HCT116 (cell line): ENCODE measurements at regions not wholly inside any gene's neighbourhood (a gene's known extent, or its start where the extent isn't known, plus 50 kb on each side); places are given as distances from the start of the nearest gene placed in this dataset.

ENCODE experiments used
- ATAC-seq: fragments of 200-7000 bp; cut with Tn5 transposase; 2 replicates; pipeline ENCODE4 v1.9.1; 2020; ENCODE audit warnings: mild to moderate bottlenecking, moderate library complexity
- BruUV-seq: library from RNA; stranded (reverse); fragments of 400-500 nt; replicated peaks from 2 replicates; lab custom pipeline; 2021; lab: Mats Ljungman, UMichigan
- CTCF ChIA-PET: fragments of 300-600 bp; sonication (Branson Sonifier 250); formaldehyde crosslinking; loops from one replicate; lab custom pipeline; 2021; ENCODE audit warnings: antibody characterized with exemption; lab: Charles Lee
- POLR2A ChIA-PET: fragments of 300-600, 350-600 bp; sonication (Branson Sonifier 250); formaldehyde crosslinking; loops from one replicate; lab custom pipeline; 2021; ENCODE audit warnings: antibody characterized with exemption; lab: Charles Lee
- RAD21 ChIA-PET, 2 experiments: fragments of 300-600 bp; sonication (Branson Sonifier 250); formaldehyde crosslinking; loops; one replicate each; lab custom pipeline; 2023; ENCODE audit warnings: low total read pairs in 2 of 2; ENCODE audit not compliant: uncharacterized antibody in 2 of 2, unreplicated experiment in 2 of 2, low non-redundant PET in 1 of 2; lab: Charles Lee
- DNase-seq: peaks from one replicate; pipeline ENCODE4 v3.0.0-alpha.2; 2010; ENCODE audit warnings: low read depth, low spot score
- H2AFZ ChIP-seq: fragments of 200-600 bp; shearing (Covaris generic), sonication (generic); 2 replicates; pipeline ENCODE4 v1.6.1; 2017; ENCODE audit warnings: low read depth, mixed run types, mixed read lengths, antibody characterized with exemption, low read length; ENCODE audit not compliant: poor library complexity, severe bottlenecking
- H3K27ac ChIP-seq: 2 replicates; pipeline ENCODE4 v1.5.1; 2012; ENCODE audit warnings: low read depth, low read length
- H3K27me3 ChIP-seq: fragments of 200-600 bp; sonication (generic); 2 replicates; pipeline ENCODE4 v1.6.1; 2016; ENCODE audit warnings: mixed run types, low read length, mixed read lengths; ENCODE audit not compliant: insufficient read depth
- H3K36me3 ChIP-seq, 2 experiments: fragments of 200-500 bp in 1 of 2; fragments of 200-600 bp in 1 of 2; sonication (Bioruptor generic) in 1 of 2; sonication (generic) in 1 of 2; 2 replicates each; pipeline versions ENCODE4 v1.5.1 to v1.6.1; 2014 to 2016; ENCODE audit warnings: low read length in 2 of 2, inconsistent platforms in 1 of 2, mixed read lengths in 1 of 2, mixed run types in 1 of 2; ENCODE audit not compliant: insufficient read depth in 2 of 2, control insufficient read depth in 1 of 2
- H3K4me1 ChIP-seq, 2 experiments: fragments of 200-600 bp in 1 of 2; sonication (generic) in 1 of 2; 2 replicates each; pipeline versions ENCODE4 v1.5.1 to v1.6.1; 2012 to 2017; ENCODE audit warnings: low read length in 2 of 2, inconsistent platforms in 1 of 2, mild to moderate bottlenecking in 1 of 2, mixed read lengths in 1 of 2, mixed run types in 1 of 2, moderate library complexity in 1 of 2; ENCODE audit not compliant: insufficient read depth in 2 of 2, control insufficient read depth in 1 of 2
- H3K4me2 ChIP-seq: fragments of 200-600 bp; sonication (generic); 2 replicates; pipeline ENCODE4 v1.6.1; 2017; ENCODE audit warnings: mixed run types, low read length, mixed read lengths
- H3K4me3 ChIP-seq, 2 experiments: fragments of 200-600 bp in 1 of 2; sonication (generic) in 1 of 2; replicated peaks in 1 of 2; 2 replicates each; pipeline ENCODE4 v1.5.1; 2011 to 2016; ENCODE audit warnings: low read length in 2 of 2, control low read depth in 1 of 2, low read depth in 1 of 2, mild to moderate bottlenecking in 1 of 2, mixed read lengths in 1 of 2, mixed run types in 1 of 2
- H3K79me2 ChIP-seq: fragments of 200-600 bp; sonication (generic); 2 replicates; pipeline ENCODE4 v1.6.1; 2017; ENCODE audit warnings: mild to moderate bottlenecking, mixed run types, low read length, moderate library complexity, mixed read lengths; ENCODE audit not compliant: insufficient read depth
- H3K9ac ChIP-seq: fragments of 200-600 bp; sonication (generic); 2 replicates; pipeline ENCODE4 v1.6.1; 2016; ENCODE audit warnings: low read length, mixed read lengths
- H3K9me2 ChIP-seq: fragments of 200-600 bp; sonication (generic), shearing (Covaris generic); 2 replicates; pipeline ENCODE4 v1.6.1; 2017; ENCODE audit warnings: mixed run types, mild to moderate bottlenecking, moderate library complexity; ENCODE audit not compliant: insufficient read depth
- H3K9me3 ChIP-seq, 2 experiments: fragments of 200-500 bp in 1 of 2; fragments of 200-600 bp in 1 of 2; sonication (Bioruptor generic) in 1 of 2; sonication (generic) in 1 of 2; 2 replicates each; pipeline ENCODE4 v1.6.1; 2014 to 2017; ENCODE audit warnings: low read length in 2 of 2, mixed read lengths in 2 of 2, inconsistent platforms in 1 of 2, low read depth in 1 of 2, mild to moderate bottlenecking in 1 of 2, mixed run types in 1 of 2, moderate library complexity in 1 of 2; ENCODE audit not compliant: control insufficient read depth in 1 of 2, insufficient read depth in 1 of 2
- H4K20me1 ChIP-seq: fragments of 200-600 bp; sonication (generic), shearing (Covaris generic); 2 replicates; pipeline ENCODE4 v1.6.1; 2017; ENCODE audit warnings: mixed run types, mild to moderate bottlenecking, moderate library complexity; ENCODE audit not compliant: insufficient read depth
- CTCF ChIP-seq, 3 experiments: fragments of 200-600 bp in 1 of 3; sonication (generic) in 1 of 3; IDR thresholded peaks in 2 of 3; conservative IDR thresholded peaks in 1 of 3; 2 replicates each; pipeline ENCODE4 v1.5.1; 2012 to 2017; ENCODE audit warnings: low read depth in 2 of 3, low read length in 2 of 3, antibody characterized with exemption in 1 of 3, borderline replicate concordance in 1 of 3, control low read depth in 1 of 3, mild to moderate bottlenecking in 1 of 3, mixed read lengths in 1 of 3, mixed run types in 1 of 3, moderate library complexity in 1 of 3; ENCODE audit not compliant: insufficient read depth in 1 of 3
- ELF1 ChIP-seq: IDR thresholded peaks from 2 replicates; pipeline ENCODE4 v1.6.1; 2012; ENCODE audit warnings: low read depth, borderline replicate concordance
- EZH2phosphoT487 ChIP-seq: fragments of 200-600 bp; IDR thresholded peaks from 2 replicates; pipeline ENCODE4 v1.6.1; 2018; ENCODE audit warnings: antibody characterized with exemption, borderline replicate concordance
- RAD21 ChIP-seq: IDR thresholded peaks from 2 replicates; pipeline ENCODE4 v1.6.1; 2012; ENCODE audit warnings: low read depth, mild to moderate bottlenecking
- TCF7L2 ChIP-seq: IDR thresholded peaks from 2 replicates; pipeline ENCODE4 v1.7.0; 2011; ENCODE audit warnings: borderline replicate concordance, inconsistent platforms; ENCODE audit not compliant: insufficient read depth, insufficient read length; ENCODE audit errors: extremely low read depth
- ZNF274 ChIP-seq: fragments of 200-500 bp; sonication (Bioruptor generic); IDR thresholded peaks from 2 replicates; pipeline ENCODE4 v1.6.1; 2014; ENCODE audit warnings: mild to moderate bottlenecking, low read depth, low read length, inconsistent platforms
- intact Hi-C: fragments of 100-400 bp; cut with micrococcal nuclease; formaldehyde crosslinking; loops from 2 replicates; pipeline ENCODE4 v1.10.0; 2022

DNA sequence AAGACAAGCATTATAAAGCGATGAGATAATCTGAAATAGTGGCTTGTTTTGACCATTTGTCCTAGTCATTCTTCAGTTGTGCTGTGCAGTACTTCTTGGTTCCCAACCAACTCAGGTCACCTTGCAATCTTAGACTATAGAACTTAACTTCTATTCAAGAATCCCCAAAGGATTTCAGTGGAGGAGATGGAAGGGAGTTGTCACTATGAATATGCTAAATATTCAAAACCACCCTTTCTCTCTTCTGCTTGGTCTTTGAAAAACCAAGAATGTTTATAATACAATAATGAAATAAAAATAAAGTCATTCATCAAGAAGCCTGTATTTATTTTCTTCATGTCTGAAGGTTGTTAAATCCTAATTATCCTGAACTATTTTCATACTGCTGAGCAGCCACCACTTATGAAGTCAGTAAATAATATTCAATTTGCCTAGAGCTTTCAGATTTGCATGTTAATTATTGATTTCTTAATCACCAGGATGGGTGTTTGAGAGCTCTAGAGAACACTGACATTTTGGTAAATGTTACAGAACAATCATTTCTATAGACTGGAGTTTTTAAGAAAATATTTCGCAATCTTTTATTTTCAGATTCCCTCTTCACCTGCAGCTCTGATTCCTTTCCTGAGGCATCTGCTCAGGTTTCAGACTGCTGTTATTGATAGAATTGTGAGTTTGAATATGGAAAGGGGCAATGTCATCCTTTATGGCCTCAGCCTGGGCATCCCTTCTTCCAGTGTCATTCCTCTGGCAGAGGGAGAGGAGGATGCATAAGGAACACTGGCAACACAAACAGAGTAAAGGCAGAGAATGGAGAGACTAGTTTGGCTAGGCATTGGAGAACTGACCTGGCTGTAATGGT lies 91.5 kb upstream of the USP47 start:
- Histone ChIP-seq H3K4me3 (no peak overlapping the region), H3K9me3 (no peaks in the 10 kb centered on the region), H3K27ac (no peak overlapping the region), H4K20me1 (no peaks in the 10 kb centered on the region), H3K79me2 (no peaks in the 10 kb centered on the region), H3K9me2 (no peaks in the 10 kb centered on the region), H3K9ac (no peak overlapping the region), H3K36me3 (no peaks in the 10 kb centered on the region), H3K27me3 (no peaks in the 10 kb centered on the region), H2AFZ (no peak overlapping the region), H3K4me2 (no peak overlapping the region), H3K4me1 (peaks cover 0 to 14% of the 10 kb centered on the region in 2 experiments; a peak in 2 of 4 replicates)
- DNase-seq (no peak), ATAC-seq (no peak)
- ChIA-PET CTCF (no interaction called here), RAD21 (no interaction called here), POLR2A (no interaction called here)
- intact Hi-C loops, result no loop called here
- no peak for TF ChIP-seq ZNF274
- TF ChIP-seq TCF7L2, result no peak
- TF ChIP-seq RAD21, result no peak
- no peak for TF ChIP-seq ELF1
- TF ChIP-seq EZH2phosphoT487, result no peak
- TF ChIP-seq CTCF (IDR thresholded peaks at IDR 0.05 in 2 of 3, conservative IDR thresholded peaks at IDR 0.05 in 1 of 3; ENCODE audit: borderline replicate concordance in 1 of 3, insufficient read depth in 1 of 3, low read depth in 2 of 3, low read length in 2 of 3), result no peak
- BruUV-seq, result no TSS peak
